GM21619 (cell line): ENCODE measurements at regions not wholly inside any gene's neighbourhood (a gene's known extent, or its start where the extent isn't known, plus 50 kb on each side); places are given as distances from the start of the nearest gene placed in this dataset.
A peak's percentile ranks its signal among the peaks of the same experiment; 100 is the strongest.
"Not testable (repeated sequence)": the region's sequence is repeated elsewhere in the genome, so short reads cannot be mapped to it uniquely, and the experiment has no call there.

ENCODE experiments used
- ATAC-seq: cut with Tn5 transposase; IDR thresholded peaks from one replicate; pipeline ENCODE4 v1.9.1; 2021; ENCODE audit not compliant: unreplicated experiment

DNA sequence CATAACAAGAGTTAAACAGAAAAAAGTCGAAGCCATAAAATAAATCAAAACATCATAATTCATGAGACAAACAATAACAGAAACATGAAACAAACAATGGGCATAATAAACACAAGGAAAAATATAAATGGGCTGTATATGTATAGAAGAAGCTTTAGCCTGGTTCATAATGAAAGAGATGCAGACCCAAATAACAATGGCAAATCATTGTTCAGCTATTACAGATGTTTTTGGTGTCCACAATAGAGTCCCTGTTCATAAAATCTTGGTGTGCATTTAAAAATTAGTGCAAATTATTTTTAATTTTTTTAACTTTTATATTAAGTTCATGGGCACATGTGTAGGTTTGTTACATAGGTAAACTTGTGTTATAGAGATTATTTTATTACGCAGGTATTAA, 1185.9 kb upstream of the B3GALT2 start:
- ATAC-seq, result no peak

GRCh38 chr1:194369622-194370021, 1183.2 kb upstream of the B3GALT2 start:
- no peak for ATAC-seq

GRCh38 chr1:194369060-194369459, 1182.6 kb upstream of the B3GALT2 start:
- ATAC-seq, result no peak

DNA sequence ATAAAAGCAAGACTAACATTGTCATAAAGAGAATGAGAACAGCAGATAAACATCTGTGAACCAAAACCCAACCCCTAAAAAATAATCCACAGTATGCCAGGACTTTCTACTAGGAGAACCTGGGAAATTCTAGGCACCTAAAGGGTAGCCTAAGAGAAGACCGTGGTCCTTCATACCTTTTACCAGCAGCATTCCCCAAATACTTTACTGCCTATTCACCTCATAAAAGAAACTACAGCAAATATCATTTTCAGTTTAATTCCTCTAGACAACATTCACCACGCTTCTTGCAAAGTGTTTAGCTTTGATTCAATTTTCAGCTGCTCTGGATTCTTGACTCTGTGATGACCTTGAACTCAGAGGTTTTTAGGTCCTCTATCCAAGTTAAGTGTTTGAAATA, 1180.7 kb upstream of the B3GALT2 start:
- ATAC-seq, result no peak

DNA sequence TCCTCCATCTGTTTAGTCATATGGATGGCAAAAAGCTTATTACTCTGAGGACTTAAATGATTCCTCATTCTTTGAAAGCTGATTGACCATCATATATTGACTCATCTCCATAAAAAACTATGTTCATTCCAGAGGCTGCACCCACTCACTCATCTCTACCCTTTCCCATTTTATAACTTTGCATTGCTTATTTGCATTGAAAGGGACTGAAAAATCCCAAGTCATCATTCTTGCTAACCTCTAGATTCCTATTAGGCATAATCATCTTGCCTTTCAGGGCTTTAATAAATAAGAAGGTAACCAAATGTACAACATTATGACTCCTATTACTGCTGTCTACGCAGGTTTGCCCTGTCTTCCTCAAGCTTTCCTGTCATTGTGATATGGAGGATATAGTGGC, 1180.3 kb upstream of the B3GALT2 start:
- no peak for ATAC-seq

- ATAC-seq, result no peak
These were observed 1175.9 kb upstream of the B3GALT2 start for GRCh38 chr1:194362327-194362726.

DNA sequence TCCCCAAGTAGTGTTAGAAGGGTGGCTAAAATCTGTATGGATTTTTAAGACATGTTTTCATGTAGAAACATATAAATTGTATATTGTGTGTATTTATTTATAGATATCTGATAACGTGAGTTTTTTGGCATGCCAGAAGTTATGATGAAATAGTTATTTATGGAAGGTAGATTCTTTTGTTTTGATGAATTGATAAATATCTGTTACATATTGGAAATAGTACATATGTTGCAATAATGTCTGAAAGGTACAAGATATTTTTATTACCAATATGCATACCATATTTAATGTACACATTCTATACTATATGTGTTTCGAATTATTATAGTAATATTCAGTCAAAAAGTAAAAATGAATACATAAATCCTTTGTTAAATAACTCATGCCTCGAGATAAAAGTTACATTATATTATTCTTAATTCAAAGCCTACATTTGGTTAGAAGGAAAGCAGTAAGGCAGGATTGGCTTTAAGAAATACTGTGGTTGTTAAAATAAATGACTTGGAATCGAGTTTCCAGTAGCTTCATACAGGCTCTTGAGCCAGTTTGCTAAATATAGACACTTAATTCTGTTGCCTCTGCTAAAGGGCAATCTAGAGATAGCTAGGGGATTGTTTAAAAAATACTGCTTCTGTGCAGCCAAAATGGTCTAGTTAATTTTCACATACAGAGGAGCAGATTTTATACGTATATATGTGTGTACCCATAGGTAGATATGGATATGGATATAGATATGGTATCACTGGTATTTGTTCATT, 1175.1 kb upstream of the B3GALT2 start:
- ATAC-seq, result no peak

- ATAC-seq, result no peak
These were observed 1171.8 kb upstream of the B3GALT2 start for GRCh38 chr1:194358208-194358581.

DNA sequence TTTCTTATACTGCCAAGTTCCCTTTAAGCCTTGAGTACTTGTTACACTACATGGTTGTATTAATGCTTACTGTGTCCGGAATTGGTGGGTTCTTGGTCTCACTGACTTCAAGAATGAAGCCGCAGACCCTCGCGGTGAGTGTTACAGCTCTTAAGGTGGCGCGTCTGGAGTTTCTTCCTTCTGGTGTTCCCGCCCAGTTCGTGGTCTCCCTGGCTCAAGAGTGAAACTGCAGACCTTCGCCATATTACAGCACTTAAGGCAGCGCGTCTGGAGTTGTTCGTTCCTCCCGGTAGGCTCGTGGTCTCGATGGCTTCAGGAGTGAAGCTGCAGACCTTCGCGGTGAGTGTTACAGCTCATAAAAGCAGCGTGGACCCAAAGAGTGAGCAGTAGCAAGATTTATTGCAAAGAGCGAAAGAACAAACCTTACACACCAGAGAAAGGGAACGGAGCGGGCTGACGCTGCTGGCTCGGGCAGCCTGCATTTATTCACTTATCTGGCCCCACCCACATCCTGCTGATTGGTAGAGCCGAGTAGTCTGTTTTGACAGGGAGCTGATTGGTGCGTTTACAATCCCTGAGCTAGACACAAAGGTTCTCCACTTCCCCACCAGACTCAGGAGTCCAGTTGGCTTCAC, 1171.3 kb upstream of the B3GALT2 start:
- ATAC-seq, result not testable (repeated sequence)

DNA sequence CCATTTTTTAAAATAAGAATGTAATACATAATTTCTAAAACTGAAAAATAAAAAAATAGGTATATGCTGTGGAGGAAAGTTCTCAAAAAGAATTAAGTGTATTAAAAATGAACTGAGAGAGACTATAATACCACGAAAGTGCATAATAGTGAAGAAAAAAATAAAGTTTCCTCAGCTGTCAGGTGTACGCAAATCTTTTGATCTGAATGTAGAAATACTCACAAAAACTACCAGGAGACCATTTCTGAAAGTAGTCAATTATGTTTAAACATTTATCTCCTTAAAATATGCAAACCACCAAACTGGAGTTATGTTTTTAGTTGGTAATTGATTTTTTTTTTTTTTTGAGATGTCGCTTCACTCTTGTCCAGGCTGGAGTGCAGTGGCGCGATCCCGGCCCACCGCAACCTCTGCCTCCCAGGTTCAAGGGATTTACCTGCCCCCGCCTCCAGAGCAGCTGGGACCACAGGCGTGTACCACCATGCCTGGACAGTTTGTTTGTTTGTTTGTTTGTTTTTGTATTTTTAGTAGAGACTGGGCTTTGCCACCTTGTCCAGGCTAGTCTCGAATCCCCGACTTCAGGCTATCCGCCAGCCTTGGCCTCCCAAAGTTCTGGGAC, 1169.2 kb upstream of the B3GALT2 start:
- peak; percentile 49 for ATAC-seq

DNA sequence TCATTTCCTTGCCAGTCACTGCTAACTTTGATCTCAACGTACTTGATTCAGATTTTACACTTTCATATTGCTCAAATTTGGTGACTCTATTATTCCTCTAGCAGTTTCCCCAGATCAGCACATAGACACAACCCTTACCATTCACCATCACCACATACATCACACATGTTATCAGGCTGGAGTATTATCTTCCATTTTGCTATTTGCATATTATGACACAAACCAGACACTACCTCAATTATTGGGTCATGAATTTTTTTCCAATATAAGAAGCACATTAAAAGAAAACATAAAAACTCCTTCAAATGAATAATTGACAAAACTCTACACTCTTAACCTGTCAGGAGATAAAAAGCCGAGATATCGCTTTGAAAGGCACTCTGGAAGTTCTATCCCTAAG, 1166.7 kb upstream of the B3GALT2 start:
- no peak for ATAC-seq

GRCh38 chr1:194347200-194347599, 1160.8 kb upstream of the B3GALT2 start:
- ATAC-seq, result no peak

DNA sequence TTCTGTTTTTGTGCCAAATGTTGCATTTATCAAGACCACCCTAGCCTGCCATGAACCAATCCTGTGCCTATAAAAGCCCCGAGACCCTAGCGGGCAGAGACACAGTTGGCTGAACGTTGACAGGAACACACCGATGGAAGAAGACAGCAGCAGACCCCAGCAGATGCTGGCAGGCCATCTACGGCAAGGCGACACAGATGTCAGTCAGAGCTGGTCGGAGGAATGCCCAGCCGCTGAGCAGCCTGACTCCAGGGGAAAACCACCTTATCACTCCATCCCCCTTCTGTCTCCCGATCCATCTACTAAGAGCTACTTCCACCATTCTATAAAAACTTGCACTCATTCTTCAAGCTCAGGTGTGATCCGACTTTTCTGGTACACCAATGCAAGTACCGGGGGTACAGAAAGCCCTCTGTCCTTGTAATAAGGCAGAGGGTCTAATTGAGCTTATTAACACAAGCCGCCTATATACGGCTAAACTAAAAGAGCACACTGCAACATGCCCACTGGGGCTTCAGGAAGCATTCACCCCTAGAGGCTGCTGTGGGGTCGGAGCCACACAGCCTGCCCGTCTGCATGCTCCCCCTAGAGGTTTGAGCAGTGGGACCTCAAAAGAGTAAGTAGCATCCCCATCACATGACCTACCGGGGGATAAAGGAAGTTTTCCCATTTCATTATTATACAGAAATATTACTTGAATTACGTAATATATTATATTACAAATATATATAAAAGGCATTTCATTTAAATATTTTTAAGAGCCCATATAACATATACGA, 1156.3 kb upstream of the B3GALT2 start:
- ATAC-seq, result no peak

- ATAC-seq, result no peak
These were observed 1155.2 kb upstream of the B3GALT2 start for GRCh38 chr1:194341587-194341986.

- ATAC-seq, result no peak
These were observed 1153.1 kb upstream of the B3GALT2 start for GRCh38 chr1:194339471-194339870.

DNA sequence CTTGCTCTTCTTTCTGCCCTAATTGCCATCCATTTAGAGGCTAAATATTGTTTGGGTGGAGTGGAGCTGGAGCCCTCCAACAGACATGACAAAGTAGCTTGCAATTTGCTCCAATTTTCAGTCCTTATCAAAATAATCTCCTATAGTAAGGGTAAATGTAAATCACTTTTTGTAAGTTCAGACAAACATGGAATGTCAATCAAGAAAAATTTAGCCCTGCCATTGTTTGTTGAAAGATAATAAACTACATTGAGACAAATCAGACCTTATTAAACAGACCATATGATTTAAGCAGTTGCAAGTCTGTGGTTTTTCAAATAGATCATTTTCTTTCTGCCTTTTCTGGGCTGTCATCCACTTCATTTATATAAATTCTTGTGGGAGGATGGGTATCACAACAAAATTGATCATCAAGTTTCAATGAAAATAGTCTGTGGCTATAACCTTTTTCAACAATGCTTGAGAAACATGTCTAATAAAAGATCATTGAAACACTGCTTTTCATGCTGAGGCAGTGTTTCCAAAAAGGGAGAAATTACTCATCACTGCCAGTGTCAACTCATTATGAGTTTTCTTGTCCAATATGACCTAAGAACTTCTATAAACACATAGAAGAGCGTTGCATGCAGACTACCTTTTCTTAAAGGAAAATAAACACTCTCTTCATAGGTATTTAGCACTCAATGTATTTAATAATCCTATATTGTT, 1152.0 kb upstream of the B3GALT2 start:
- ATAC-seq, result no peak

- no peak for ATAC-seq
These were observed 1146.8 kb upstream of the B3GALT2 start for GRCh38 chr1:194333240-194333639.

GRCh38 chr1:194331758-194332157, 1145.3 kb upstream of the B3GALT2 start:
- ATAC-seq, result no peak

GRCh38 chr1:194322751-194323150, 1136.3 kb upstream of the B3GALT2 start:
- no peak for ATAC-seq

GRCh38 chr1:194318790-194319280, 1132.4 kb upstream of the B3GALT2 start:
- ATAC-seq, result no peak

DNA sequence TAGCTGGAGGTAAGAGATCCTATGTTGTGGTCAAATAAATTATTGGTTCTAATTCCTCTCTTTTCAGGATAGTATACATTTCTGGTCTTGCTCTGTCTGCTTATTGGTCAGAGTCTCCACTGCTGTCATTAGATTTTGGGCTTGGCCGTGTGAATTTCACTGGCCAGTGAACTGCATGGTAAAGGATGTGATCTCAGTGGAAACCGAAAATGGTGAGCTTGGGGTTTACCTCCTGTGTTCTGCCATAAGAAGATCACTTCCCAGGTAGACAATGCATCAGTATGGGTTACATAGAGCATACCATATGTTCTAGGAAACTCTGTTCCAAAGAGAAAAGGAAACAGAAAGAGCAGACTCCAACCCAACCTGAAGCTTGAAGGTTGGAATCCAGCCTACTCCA, 1123.3 kb upstream of the B3GALT2 start:
- ATAC-seq, result no peak
